ENCODE measurements at regions not wholly inside any gene's neighbourhood (a gene's known extent, or its start where the extent isn't known, plus 50 kb on each side); places are given as distances from the start of the nearest gene placed in this dataset.

GRCh38 chr12:18966954-18967353, 162.6 kb upstream of the PLEKHA5 start:
- no peak for DNase-seq (ENCODE audit: low spot score)
- TF ChIP-seq CTCF (IDR thresholded peaks at IDR 0.05; ENCODE audit: extremely low read depth, missing control alignments) = no peak

- no peak for TF ChIP-seq CTCF (IDR thresholded peaks at IDR 0.05; ENCODE audit: extremely low read depth, missing control alignments)
- no peak for DNase-seq (ENCODE audit: low spot score)
These were observed 161.7 kb upstream of the PLEKHA5 start for GRCh38 chr12:18967814-18968213.

- no peak for TF ChIP-seq CTCF (IDR thresholded peaks at IDR 0.05; ENCODE audit: extremely low read depth, missing control alignments)
- DNase-seq (ENCODE audit: low spot score) = no peak
These were observed 160.0 kb upstream of the PLEKHA5 start for GRCh38 chr12:18969512-18969911.

GRCh38 chr12:18970603-18971002, 158.9 kb upstream of the PLEKHA5 start:
- DNase-seq (ENCODE audit: low spot score) = no peak
- TF ChIP-seq CTCF (IDR thresholded peaks at IDR 0.05; ENCODE audit: extremely low read depth, missing control alignments) = no peak

GRCh38 chr12:18971932-18972331, 157.6 kb upstream of the PLEKHA5 start:
- TF ChIP-seq CTCF (IDR thresholded peaks at IDR 0.05; ENCODE audit: extremely low read depth, missing control alignments) = no peak
- no peak for DNase-seq (ENCODE audit: low spot score)

GRCh38 chr12:18975933-18976332, 153.6 kb upstream of the PLEKHA5 start:
- no peak for TF ChIP-seq CTCF (IDR thresholded peaks at IDR 0.05; ENCODE audit: extremely low read depth, missing control alignments)
- DNase-seq (ENCODE audit: low spot score) = no peak

GRCh38 chr12:18979401-18980126, 150.0 kb upstream of the PLEKHA5 start:
- no peak for TF ChIP-seq CTCF (IDR thresholded peaks at IDR 0.05; ENCODE audit: extremely low read depth, missing control alignments)

More at GRCh38 chr12:18979401-18980126, 150.0 kb upstream of the PLEKHA5 start:
- no peak for DNase-seq (ENCODE audit: low spot score)

All from GM20000 (cell line).